Keratinocyte (primary cell): ENCODE measurements at regions not wholly inside any gene's neighbourhood (a gene's known extent, or its start where the extent isn't known, plus 50 kb on each side); places are given as distances from the start of the nearest gene placed in this dataset.

Experiments
- DNase-seq: peaks from one replicate; pipeline ENCODE4 v3.0.0-alpha.2; 2011; ENCODE audit warnings: low read depth, missing footprints, low spot score
- FAIRE-seq: peaks from 2 replicates; lab custom pipeline; 2011; peaks lifted over from hg19 to GRCh38; lab: Jason Lieb, UNC
- H2AFZ ChIP-seq: 2 replicates; pipeline ENCODE4 v1.6.0; 2012; ENCODE audit warnings: low read length, control low read depth, inconsistent platforms; ENCODE audit not compliant: control insufficient read depth
- H3K27ac ChIP-seq: 2 replicates; pipeline ENCODE4 v1.5.1; 2011; ENCODE audit warnings: low read length; ENCODE audit not compliant: control insufficient read depth, insufficient read depth
- H3K27me3 ChIP-seq: 3 replicates; pipeline ENCODE4 v1.6.0; 2011; ENCODE audit warnings: low read length; ENCODE audit not compliant: control insufficient read depth, insufficient read depth; ENCODE audit errors: extremely low read depth
- H3K36me3 ChIP-seq, 2 experiments: 2 replicates in 1 of 2; 3 replicates in 1 of 2; pipeline ENCODE4 v1.5.1; 2011; ENCODE audit warnings: low read length in 2 of 2, mild to moderate bottlenecking in 1 of 2; ENCODE audit not compliant: control insufficient read depth in 2 of 2, insufficient read depth in 2 of 2; ENCODE audit errors: extremely low read depth in 1 of 2
- H3K4me1 ChIP-seq: 3 replicates; pipeline ENCODE4 v1.5.1; 2011; ENCODE audit warnings: low read length; ENCODE audit not compliant: control insufficient read depth, insufficient read depth; ENCODE audit errors: extremely low read depth
- H3K4me2 ChIP-seq: 3 replicates; pipeline ENCODE4 v1.6.0; 2011; ENCODE audit warnings: low read depth, low read length; ENCODE audit not compliant: control insufficient read depth, insufficient read depth; ENCODE audit errors: extremely low read depth
- H3K4me3 ChIP-seq, 3 experiments: fragments of 200-600 bp in 1 of 3; sonication (generic) in 1 of 3; 2 replicates in 2 of 3; 3 replicates in 1 of 3; pipeline ENCODE4 v1.5.1; 2011 to 2016; ENCODE audit warnings: low read length in 3 of 3, mild to moderate bottlenecking in 3 of 3, control low read depth in 2 of 3, inconsistent platforms in 1 of 3, low read depth in 1 of 3, mixed read lengths in 1 of 3, mixed run types in 1 of 3, moderate library complexity in 1 of 3; ENCODE audit not compliant: control insufficient read depth in 2 of 3, insufficient read depth in 2 of 3; ENCODE audit errors: extremely low read depth in 1 of 3
- H3K79me2 ChIP-seq: 2 replicates; pipeline ENCODE4 v1.6.0; 2012; ENCODE audit warnings: low read length; ENCODE audit not compliant: control insufficient read depth, insufficient read depth
- H3K9ac ChIP-seq: 3 replicates; pipeline ENCODE4 v1.6.0; 2011; ENCODE audit warnings: low read length; ENCODE audit not compliant: control insufficient read depth, insufficient read depth; ENCODE audit errors: extremely low read depth
- H3K9me1 ChIP-seq: 3 replicates; pipeline ENCODE4 v1.6.0; 2011; ENCODE audit warnings: low read length; ENCODE audit not compliant: control insufficient read depth, insufficient read depth; ENCODE audit errors: extremely low read depth
- H3K9me3 ChIP-seq: 2 replicates; pipeline ENCODE4 v1.5.1; 2012; ENCODE audit warnings: low read depth, low read length; ENCODE audit not compliant: control insufficient read depth
- H4K20me1 ChIP-seq: 3 replicates; pipeline ENCODE4 v1.6.0; 2011; ENCODE audit warnings: low read length; ENCODE audit not compliant: control insufficient read depth, insufficient read depth; ENCODE audit errors: extremely low read depth
- EZH2 ChIP-seq: IDR thresholded peaks from one replicate; pipeline ENCODE4 v1.6.1; 2012; ENCODE audit warnings: inconsistent platforms, mild to moderate bottlenecking, low read length, moderate library complexity
- dilution Hi-C: fragments of 300-500 bp; cut with MboI; formaldehyde crosslinking; loops from one replicate; pipeline ENCODE4 v1.7.0; 2020; ENCODE audit warnings: low sequenced_read_pairs; ENCODE audit not compliant: extremely low pct_ligation_motif_present
- TF ChIP-seq, protein P1 (sequence below), 3 experiments: IDR thresholded peaks in 1 of 3; conservative IDR thresholded peaks in 1 of 3; optimal IDR thresholded peaks in 1 of 3; 2 replicates in 2 of 3; 3 replicates in 1 of 3; pipeline versions ENCODE3 to v1.5.1; 2011; ENCODE audit warnings: low read length in 3 of 3, mild to moderate bottlenecking in 3 of 3, moderate library complexity in 2 of 3, control low read depth in 1 of 3, inconsistent platforms in 1 of 3; ENCODE audit not compliant: insufficient read depth in 2 of 3; ENCODE audit errors: extremely low read depth in 1 of 3

DNA sequence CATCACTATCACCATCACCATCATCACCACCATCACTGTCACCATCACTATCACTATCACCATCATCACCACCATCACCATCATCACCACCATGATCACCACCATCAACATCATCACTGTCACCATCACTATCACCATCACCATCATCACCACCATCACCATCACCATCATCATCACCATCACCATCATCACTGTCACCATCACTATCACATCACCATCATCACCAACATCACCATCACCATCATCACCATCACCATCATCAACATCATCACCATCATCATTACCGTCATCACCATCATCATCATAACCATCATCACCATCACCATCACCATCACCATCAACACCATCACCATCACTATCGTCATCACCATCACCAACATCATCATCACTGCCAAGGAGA is 273.8 kb downstream of the FOXL1 start:
- Histone ChIP-seq H3K79me2 (no peaks in the 10 kb centered on the region), H3K9ac (no peak overlapping the region), H3K9me1 (no peaks in the 10 kb centered on the region), H3K4me1 (no peaks in the 10 kb centered on the region), H3K36me3 (no peaks in the 10 kb centered on the region), H2AFZ (no peak overlapping the region), H3K27ac (no peak overlapping the region), H3K4me2 (no peak overlapping the region), H3K27me3 (no peaks in the 10 kb centered on the region), H3K9me3 (no peaks in the 10 kb centered on the region), H4K20me1 (no peaks in the 10 kb centered on the region), H3K4me3 (no peak overlapping the region)
- dilution Hi-C loops = no loop called here
- no peak for TF ChIP-seq EZH2
- TF ChIP-seq, protein P1, sequence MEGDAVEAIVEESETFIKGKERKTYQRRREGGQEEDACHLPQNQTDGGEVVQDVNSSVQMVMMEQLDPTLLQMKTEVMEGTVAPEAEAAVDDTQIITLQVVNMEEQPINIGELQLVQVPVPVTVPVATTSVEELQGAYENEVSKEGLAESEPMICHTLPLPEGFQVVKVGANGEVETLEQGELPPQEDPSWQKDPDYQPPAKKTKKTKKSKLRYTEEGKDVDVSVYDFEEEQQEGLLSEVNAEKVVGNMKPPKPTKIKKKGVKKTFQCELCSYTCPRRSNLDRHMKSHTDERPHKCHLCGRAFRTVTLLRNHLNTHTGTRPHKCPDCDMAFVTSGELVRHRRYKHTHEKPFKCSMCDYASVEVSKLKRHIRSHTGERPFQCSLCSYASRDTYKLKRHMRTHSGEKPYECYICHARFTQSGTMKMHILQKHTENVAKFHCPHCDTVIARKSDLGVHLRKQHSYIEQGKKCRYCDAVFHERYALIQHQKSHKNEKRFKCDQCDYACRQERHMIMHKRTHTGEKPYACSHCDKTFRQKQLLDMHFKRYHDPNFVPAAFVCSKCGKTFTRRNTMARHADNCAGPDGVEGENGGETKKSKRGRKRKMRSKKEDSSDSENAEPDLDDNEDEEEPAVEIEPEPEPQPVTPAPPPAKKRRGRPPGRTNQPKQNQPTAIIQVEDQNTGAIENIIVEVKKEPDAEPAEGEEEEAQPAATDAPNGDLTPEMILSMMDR (optimal IDR thresholded peaks at IDR 0.05 in 1 of 3, IDR thresholded peaks at IDR 0.05 in 1 of 3, conservative IDR thresholded peaks at IDR 0.05 in 1 of 3; ENCODE audit: extremely low read depth in 1 of 3, insufficient read depth in 2 of 3, low read length in 3 of 3) = no peak
- DNase-seq (no peak), FAIRE-seq (no peak)

DNA sequence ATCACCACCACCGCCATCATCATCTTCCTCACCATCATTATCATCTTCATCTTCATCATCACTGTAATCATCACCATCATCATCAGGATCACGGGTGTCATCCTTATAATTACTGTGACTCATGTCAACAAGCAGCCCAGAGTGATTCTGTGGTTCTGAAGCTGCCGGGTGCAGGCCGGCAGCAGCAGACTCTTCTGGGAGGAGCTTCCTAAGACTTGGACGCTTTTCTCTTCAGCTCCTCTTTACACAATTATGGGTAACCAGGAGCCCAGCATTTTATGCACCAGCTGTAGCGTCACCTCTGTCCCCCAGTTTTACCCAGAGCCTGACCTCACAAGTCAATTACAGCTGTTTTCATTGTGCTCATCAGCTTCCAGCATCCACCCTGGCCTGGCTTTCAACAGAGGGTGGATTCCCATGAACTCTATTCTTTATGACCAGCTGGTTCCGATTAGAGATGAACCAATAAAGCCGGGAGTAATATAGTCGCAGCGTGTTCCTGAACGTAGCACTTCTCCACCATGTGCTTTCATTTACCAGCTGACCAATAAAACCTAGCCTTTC is 275.8 kb downstream of the FOXL1 start:
- no peak overlapping the region for H3K9ac ChIP-seq
- no peaks in the 10 kb centered on the region for H3K36me3 ChIP-seq
- dilution Hi-C loops = no loop called here
- no peaks in the 10 kb centered on the region for H3K9me1 ChIP-seq
- TF ChIP-seq, protein P1 (optimal IDR thresholded peaks at IDR 0.05 in 1 of 3, IDR thresholded peaks at IDR 0.05 in 1 of 3, conservative IDR thresholded peaks at IDR 0.05 in 1 of 3; ENCODE audit: extremely low read depth in 1 of 3, insufficient read depth in 2 of 3, low read length in 3 of 3) = no peak
- no peak for TF ChIP-seq EZH2
- H3K9me3 ChIP-seq = no peaks in the 10 kb centered on the region
- no peak overlapping the region for H2AFZ ChIP-seq
- no peaks in the 10 kb centered on the region for H3K79me2 ChIP-seq
- H3K27ac ChIP-seq = no peak overlapping the region
- H3K27me3 ChIP-seq = no peaks in the 10 kb centered on the region
- no peak overlapping the region for H3K4me2 ChIP-seq
- H3K4me1 ChIP-seq = no peaks in the 10 kb centered on the region
- FAIRE-seq (no peak), DNase-seq (no peak)
- no peaks in the 10 kb centered on the region for H4K20me1 ChIP-seq
- H3K4me3 ChIP-seq = no peak overlapping the region
